ENCODE measurements at regions not wholly inside any gene's neighbourhood (a gene's known extent, or its start where the extent isn't known, plus 50 kb on each side); places are given as distances from the start of the nearest gene placed in this dataset.

DNA sequence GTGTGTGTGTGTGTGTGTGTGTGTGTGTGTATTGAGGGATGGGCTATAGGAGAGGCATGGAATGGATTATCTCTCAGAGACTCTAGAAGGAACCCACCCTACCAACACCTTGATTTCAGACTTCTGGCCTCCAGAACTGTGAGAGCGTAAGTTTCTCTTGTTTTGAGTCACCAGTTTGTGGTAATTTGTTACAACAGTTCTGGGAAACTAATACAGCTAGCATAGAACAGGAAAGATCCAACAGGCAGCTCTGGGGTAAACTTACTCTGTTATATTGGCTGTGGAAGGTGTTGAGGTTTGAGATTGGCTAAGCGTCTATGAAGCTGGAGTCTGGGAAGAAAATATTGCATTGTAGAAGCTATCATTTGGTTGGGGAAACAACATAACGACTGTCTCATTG is 334.3 kb downstream of the AACS start:
- Histone ChIP-seq H3K23ac (ENCODE audit: insufficient read length) (no peak overlapping the region), H3K27me3 (replicated peaks in 1 of 4; ENCODE audit: control insufficient read depth in 3 of 4, extremely low read depth in 1 of 4, insufficient read depth in 3 of 4, low read length in 3 of 4) (no peaks in the 10 kb centered on the region), H3K4me1 (replicated peaks in 1 of 4; ENCODE audit: control insufficient read depth in 3 of 4, insufficient read depth in 4 of 4, low read length in 3 of 4) (peaks cover 0 to 7% (median 0%) of the 10 kb centered on the region in 4 experiments; a peak in 1 of 7 replicates), H3K4ac (replicated peaks; ENCODE audit: insufficient read length, low read depth, low read length) (no peak overlapping the region), H4K5ac (ENCODE audit: insufficient read length, low read depth, low read length) (no peak overlapping the region), H2BK20ac (ENCODE audit: low read length) (no peak overlapping the region), H4K91ac (replicated peaks; ENCODE audit: insufficient read length, low read length) (no peak overlapping the region), H3K4me2 (ENCODE audit: insufficient read depth in 1 of 2, low read depth in 2 of 2, low read length in 2 of 2) (no peak overlapping the region), H2AFZ (ENCODE audit: low read length) (no peak overlapping the region), H3K9me3 (ENCODE audit: insufficient read depth in 2 of 2, low read depth in 1 of 2, low read length in 1 of 2) (peaks cover 0 to 3% of the 10 kb centered on the region in 2 experiments; a peak in 2 of 4 replicates), H3K56ac (replicated peaks; ENCODE audit: insufficient read length, low read depth, low read length) (peak overlapping the region; percentile 20), H2BK5ac (ENCODE audit: low read depth, low read length) (no peak overlapping the region), H3K36me3 (ENCODE audit: control insufficient read depth in 2 of 4, insufficient read depth in 4 of 4, low read length in 3 of 4) (no peaks in the 10 kb centered on the region; a peak in 2 of 8 replicates), H4K20me1 (replicated peaks in 1 of 2; ENCODE audit: control insufficient read depth in 1 of 2, insufficient read depth in 2 of 2, low read length in 2 of 2) (peaks cover 0 to 1% of the 10 kb centered on the region in 2 experiments), H3K79me2 (ENCODE audit: control insufficient read depth in 1 of 2, insufficient read depth in 2 of 2, low read length in 2 of 2) (peaks cover 0 to 12% of the 10 kb centered on the region in 2 experiments; a peak in 2 of 4 replicates), H2AK5ac (ENCODE audit: low read depth, low read length) (no peak overlapping the region), H4K8ac (ENCODE audit: extremely low read depth, insufficient read depth, low read length) (no peak overlapping the region), H2BK120ac (replicated peaks; ENCODE audit: low read depth, low read length) (no peak overlapping the region), H3K9ac (replicated peaks in 1 of 4; ENCODE audit: extremely low read depth in 1 of 4, low read depth in 3 of 4, low read length in 3 of 4) (no peak overlapping the region), H3K18ac (ENCODE audit: extremely low read depth, low read length) (no peak overlapping the region), H3K14ac (ENCODE audit: insufficient read length) (no peak overlapping the region), H3K23me2 (ENCODE audit: low read depth, low read length) (no peaks in the 10 kb centered on the region; the same call in 1 of the 2 replicates), H3K4me3 (ENCODE audit: extremely low read depth in 1 of 4, insufficient read depth in 2 of 4, low read depth in 3 of 4, low read length in 4 of 4) (no peak overlapping the region), H3K79me1 (ENCODE audit: low read depth, low read length) (no peaks in the 10 kb centered on the region; the same call in none of the 2 replicates), H2BK12ac (ENCODE audit: low read depth, low read length) (no peak overlapping the region), H3K27ac (ENCODE audit: low read depth, low read length) (no peak overlapping the region), H2BK15ac (ENCODE audit: low read length) (no peak overlapping the region)
- FAIRE-seq (no peak), DNase-seq (ENCODE audit: low read depth in 1 of 2, low spot score in 2 of 2) (no peak)
- 87% methylated on average over 3 of the region's 3 CpGs; no CpG with 5 or more reads in 1 of the 2 experiments for WGBS, 2 experiments (ENCODE audit: extremely low coverage in 1 of 2, insufficient coverage in 1 of 2, insufficient read length in 1 of 2, insufficient replicate concordance in 2 of 2, low coverage in 1 of 2, low lambda C conversion rate in 2 of 2, missing lambda C conversion rate in 1 of 2)
- ChIA-PET CTCF (ENCODE audit: partially characterized antibody) (interaction anchor here (0.6 to 8.0 kb wide), 12 partner anchors 13 to 578 kb away, joined by 3 to 85 read pairs (median 4); no protein-coding TSS in a partner anchor), POLR2A (ENCODE audit: partially characterized antibody) (no interaction called here)
- no peak for TF ChIP-seq KDM4A (IDR thresholded peaks at IDR 0.05; ENCODE audit: low read depth, low read length, severe bottlenecking)
- no peak for TF ChIP-seq TAF7 (optimal IDR thresholded peaks at IDR 0.05; ENCODE audit: borderline replicate concordance, low read depth, low read length)
- no peak for TF ChIP-seq HDAC2 (IDR thresholded peaks at IDR 0.05; ENCODE audit: borderline replicate concordance in 1 of 2, low read depth in 2 of 2, low read length in 2 of 2)
- TF ChIP-seq TAF1 (IDR thresholded peaks at IDR 0.05; ENCODE audit: low read depth, low read length): no peak
- TF ChIP-seq TCF12 (IDR thresholded peaks at IDR 0.05; ENCODE audit: low read depth, low read length): no peak
- TF ChIP-seq CBX5 (IDR thresholded peaks at IDR 0.05; ENCODE audit: low read depth, low read length): no peak
- no peak for TF ChIP-seq JUN (IDR thresholded peaks at IDR 0.05; ENCODE audit: low read depth, low read length)
- TF ChIP-seq BACH1 (IDR thresholded peaks at IDR 0.05; ENCODE audit: low read length): no peak
- TF ChIP-seq POLR2AphosphoS5 (IDR thresholded peaks at IDR 0.05; ENCODE audit: low read depth, low read length): no peak
- no peak for TF ChIP-seq EGR1 (IDR thresholded peaks at IDR 0.05; ENCODE audit: borderline replicate concordance, low read depth, low read length)
- no peak for TF ChIP-seq EP300 (IDR thresholded peaks at IDR 0.05; ENCODE audit: borderline replicate concordance in 1 of 2, low read depth in 2 of 2, low read length in 2 of 2)
- no peak for TF ChIP-seq SIRT6 (IDR thresholded peaks at IDR 0.05; ENCODE audit: low read length)
- no peak for TF ChIP-seq SP1 (IDR thresholded peaks at IDR 0.05; ENCODE audit: low read depth, low read length)
